NCI-H2107 treated with DMSO at 0.1 percent for 48 hours (cell line): ENCODE measurements at regions not wholly inside any gene's neighbourhood (a gene's known extent, or its start where the extent isn't known, plus 50 kb on each side); places are given as distances from the start of the nearest gene placed in this dataset.
"Not testable (repeated sequence)": the region's sequence is repeated elsewhere in the genome, so short reads cannot be mapped to it uniquely, and the experiment has no call there.

Experiments used
- DNase-seq: peaks from one replicate; lab custom pipeline; 2025; ENCODE audit not compliant: unreplicated experiment; lab: John Stamatoyannopoulos, UW

DNA sequence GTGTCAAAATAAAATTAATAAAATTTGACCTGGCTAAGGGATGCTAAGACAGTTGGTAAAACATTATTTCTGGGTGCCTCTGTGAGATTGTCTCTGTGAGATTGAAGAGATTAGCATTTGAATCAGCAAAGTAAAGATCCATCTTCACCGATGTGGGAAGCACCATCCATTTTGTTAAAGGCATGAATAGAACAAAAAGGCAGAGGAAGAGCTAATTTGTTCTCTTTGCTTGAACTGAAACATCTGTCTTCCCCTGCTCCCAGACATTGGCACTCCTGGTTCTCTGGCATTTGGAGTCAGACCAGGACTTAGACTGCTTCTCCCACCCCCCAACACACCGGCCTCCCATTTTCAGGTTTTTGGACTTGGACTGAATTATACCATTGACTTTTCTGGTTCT lies 603.8 kb upstream of the LINC00305 start:
- no peak for DNase-seq

DNA sequence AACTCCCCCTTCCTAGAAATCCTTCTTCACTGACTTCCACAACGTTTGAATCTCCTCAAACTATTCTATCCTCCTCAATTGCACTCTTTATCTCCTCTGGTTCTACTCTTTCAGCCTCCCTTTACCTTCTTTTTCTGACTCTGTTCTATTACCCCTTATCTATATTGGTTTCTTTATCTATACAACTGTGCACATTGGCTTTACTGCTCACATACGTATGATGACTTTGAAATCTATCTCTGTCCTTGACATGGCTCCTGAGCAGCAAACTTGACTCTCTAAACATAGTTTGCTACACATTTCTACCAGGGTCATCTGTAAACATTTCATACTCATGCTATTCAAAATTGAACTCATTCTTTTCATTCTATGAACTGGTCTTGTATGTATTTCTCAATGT lies 601.0 kb upstream of the LINC00305 start:
- DNase-seq, result no peak

DNA sequence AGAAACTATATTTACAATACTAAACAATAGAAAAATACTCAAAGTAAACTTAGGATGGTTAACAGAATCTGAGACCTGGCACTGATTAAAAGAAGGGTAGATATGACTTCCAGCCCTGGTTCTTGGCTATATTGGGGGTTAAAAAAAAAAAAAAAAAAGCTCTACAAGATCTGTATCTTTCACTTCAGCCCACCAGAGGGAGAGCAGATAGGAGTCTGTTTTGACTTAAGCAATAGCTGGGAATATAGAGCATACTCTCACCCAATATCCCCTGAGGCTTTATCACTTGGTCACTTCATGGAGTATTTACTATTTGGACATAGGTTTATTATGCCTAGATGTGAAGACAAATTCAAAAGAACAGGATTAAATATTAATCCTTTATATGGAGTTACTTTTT lies 598.9 kb upstream of the LINC00305 start:
- DNase-seq, result no peak

DNA sequence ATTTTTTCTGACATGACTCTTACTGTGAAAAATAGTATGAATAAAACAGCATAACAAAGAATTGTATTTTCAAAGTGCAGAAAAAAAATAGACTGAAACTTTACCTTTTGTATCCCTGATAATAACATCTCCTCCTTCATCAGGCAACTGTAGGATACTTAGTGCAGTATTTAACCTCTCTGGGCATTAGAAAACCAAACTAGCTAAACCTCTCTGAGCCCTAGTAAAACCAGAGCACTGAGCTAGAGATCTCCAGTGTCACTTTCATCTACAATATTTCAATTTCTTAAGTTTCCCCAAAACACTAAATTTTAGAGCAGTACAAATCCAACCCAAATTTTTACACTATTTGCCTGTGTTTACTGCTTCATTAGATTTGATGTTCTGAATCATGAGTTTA lies 594.0 kb upstream of the LINC00305 start:
- no peak for DNase-seq

DNA sequence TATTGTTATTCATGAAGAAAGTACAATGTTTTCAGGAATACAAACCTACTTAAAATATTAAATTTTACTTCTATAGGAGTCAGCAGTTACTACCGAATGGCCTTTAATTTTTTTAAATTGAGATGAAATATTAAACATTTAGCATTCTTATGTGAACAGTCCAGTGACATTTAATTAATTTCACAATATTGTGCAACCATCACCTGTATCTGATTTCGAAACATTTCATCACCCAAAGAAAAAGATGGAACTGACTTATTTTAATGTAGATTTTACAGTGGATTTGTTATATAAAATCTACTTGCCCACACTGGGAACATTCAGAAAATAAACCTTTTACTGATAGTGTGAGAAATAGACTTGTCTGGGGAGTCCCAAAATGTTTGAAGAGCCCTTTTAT lies 585.2 kb upstream of the LINC00305 start:
- no peak for DNase-seq

DNA sequence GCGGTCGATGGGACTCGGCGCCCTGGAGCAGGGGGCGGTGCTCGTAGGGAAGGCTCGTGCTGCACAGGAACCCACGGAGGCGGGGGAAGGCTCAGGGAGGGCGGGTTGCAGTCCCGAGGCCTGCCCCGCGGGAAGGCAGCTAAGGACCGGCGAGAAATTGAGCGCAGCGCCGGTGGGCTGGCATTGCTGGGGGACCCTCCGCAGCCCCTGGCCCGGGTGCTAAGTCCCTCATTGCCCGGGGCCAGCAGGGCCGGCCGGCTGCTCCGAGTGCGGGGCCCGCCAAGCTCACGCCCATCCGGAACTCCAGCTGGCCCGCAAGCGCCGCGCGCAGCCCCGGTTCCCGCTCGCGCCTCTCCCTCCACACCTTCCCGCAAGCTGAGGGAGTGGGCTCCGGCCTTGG lies 576.8 kb upstream of the LINC00305 start:
- DNase-seq, result not testable (repeated sequence)

DNA sequence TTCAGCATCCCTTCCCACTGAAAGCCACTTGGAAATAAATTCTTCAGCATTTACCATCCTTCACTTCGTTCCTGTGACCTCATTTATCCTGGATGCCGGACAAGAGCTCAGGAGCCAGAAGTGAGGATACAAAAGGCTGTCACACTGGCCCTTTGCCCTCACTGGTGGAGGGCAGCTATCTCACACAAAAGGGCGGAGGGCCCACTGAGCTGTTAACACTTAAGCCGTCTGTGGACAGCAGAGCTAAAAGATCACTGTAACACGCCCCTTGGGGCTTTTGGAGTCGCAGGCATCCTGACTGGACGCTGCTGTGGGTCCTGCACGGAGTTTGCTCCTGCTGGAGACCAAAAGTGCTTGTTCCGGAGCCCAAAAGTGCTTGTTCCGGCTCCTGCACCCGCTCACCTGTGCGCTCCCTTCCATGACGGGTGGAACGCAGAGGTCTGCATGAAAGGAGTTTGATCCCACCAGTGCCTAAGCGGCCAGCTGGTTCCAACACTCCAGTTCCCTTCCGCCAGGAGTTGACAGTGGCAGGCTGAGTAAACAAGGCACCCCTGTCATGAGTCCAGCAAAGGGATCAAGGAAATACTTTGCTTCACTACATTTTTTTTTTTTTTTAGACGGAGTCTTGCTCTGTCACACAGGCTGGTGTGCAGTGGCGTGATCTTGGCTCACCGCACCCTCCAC lies 572.0 kb upstream of the LINC00305 start:
- no peak for DNase-seq

DNA sequence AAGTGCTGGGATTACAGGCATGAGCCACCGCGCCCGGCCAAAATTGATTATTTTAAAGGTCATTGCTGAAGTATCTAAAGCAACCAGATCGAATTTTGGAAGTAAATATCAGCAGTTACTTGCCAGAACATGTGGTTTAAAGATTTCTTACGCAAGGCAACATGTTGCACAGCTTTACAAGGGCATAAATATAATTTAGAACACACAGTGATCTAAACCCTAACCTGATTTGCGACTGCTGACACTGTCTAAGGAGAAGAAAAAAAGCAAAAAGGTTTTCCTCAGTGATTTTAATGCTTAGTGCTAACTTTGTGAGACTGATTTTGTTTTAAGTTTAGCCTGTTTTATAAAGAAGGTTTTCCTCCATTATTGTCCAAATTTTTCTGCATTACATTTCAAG lies 569.9 kb upstream of the LINC00305 start:
- DNase-seq, result no peak

DNA sequence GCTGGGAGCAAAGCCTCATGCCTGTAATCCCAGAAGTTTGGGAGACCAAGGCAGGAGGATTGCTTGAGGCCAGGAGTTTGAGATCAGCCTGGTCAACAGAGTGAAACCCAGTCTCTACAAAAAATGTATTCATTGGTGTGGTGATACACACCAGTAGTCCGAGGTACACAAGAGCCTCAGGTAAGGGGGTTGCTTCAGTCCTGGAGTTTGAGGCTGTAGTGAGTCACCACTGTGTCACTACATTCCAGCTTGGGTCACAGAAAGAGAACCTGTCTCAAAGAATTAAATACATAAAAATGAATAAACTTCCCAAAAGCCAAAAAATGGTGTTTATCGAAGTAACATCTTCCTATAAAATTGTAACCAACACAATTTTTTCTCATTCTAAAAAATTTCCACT lies 568.1 kb upstream of the LINC00305 start:
- DNase-seq, result no peak

DNA sequence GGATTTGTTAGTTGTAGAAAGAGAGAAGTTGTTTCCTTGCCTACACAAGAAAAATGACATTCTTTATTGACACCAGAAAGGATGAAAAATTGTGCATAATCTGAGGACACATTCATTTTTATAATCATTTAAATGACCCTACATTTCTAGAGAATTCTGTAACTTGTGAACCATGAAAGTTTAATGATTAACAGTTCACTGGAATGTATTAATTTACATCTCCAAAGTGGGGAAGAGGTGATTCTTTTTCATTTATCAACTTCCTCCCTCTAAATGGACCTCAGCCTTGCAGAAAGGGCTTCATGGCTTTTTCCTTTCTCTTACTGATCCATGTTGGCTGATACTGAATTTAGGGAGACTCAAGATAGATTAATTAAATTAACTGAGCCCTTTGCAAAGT lies 565.2 kb upstream of the LINC00305 start:
- no peak for DNase-seq

DNA sequence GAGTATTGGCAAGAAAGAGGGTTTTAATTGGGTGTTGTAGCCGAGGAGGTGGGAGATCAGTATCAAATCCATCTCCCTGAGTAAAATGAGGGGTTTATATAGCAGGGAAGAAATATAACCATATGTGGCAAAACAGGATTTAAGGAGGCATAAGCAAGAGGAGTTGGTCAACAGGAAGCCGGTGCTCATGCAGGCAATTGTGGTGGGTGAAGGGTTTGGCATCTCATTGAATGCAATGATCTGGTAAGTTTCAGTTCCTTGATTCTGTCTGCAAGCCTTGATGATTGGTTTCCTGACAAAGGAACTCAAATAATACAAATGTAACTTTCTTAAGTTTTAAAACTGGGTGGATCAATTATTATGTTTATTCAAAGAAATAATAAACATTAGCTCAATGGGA lies 564.4 kb upstream of the LINC00305 start:
- no peak for DNase-seq

DNA sequence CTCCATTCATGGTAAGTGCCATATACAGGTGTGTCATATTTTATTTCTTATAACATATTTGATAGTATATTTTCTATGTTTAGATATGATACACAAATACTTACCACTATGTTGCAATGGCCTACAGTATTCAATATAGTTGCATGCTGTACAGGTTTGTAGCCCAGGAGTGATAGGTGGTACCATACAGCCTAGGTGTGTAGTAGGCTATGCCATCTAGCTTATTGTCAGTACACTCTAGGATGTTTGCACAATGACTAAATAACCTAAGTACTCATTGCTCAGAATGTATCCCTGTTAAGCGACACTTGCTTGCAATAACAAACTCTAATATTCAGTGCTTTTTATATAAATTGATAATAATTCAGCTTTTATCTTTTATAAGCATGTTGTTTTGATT lies 563.1 kb upstream of the LINC00305 start:
- no peak for DNase-seq

DNA sequence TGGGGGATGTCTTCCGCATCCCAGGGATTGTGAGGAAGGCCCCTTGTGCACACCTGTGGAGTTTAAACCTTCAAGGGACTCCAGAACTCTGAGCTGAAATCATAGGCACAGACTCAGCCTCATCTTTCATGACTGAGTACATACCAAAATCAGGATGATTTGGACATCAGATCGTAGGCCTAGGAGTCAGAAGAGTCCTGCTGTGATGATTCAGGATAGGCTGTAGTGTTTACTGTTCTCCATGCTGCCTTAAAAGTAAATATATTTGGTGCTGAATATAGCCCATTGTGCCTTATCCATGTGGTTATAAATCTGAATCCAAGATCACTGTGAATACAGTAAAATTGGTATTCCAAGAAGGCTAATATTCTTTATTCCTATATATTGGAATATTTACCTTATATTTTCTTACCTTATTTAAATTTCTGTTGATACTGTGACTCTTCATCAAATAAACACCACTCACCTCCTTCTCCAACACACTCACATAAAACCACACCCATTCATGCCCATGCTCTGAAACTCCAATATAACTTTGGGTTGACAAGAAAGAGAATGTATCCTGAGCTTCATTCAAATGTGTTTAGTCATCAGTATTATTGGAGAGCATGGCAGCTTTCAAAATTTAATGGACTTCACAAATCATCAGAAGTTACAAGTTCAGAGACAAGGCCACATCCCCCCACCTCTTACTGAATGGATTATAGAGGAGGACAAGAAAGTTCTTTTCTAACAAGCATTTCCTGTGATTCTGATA lies 561.4 kb upstream of the LINC00305 start:
- DNase-seq, result no peak

DNA sequence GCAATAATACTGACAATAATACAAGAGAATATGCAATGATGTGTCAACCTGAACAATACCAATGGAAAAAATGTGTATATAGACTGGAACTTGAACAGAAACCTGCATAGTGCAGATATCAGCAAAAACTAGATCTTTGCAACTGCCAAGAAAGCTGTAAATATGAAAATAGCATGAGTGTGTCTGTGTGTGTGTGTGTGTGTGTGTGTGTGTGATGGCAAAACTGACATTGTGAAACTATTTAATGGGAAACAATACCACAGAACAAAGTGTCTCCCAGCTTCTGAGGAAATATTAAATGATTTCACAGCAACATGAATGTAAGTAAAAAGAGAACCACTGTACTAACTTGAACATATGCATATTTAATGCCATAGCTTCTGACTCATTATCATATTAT lies 558.2 kb upstream of the LINC00305 start:
- DNase-seq, result no peak

DNA sequence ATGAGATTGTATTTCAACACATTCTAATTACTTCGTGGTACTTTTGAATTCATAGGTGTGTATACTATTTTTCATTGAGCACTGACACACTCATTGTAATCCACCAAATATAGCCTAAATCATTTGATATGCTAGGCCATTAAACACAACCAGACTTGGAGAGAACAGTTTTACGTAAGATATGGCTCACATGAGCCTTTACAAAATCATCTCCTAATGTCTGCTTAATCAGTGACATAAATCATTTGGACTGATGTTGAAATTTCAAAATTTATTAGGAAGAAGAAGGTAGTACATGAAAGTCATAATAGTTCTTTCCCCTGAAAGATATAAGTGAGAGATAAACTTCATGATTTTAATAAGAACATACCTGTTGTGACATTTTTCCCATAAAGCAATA lies 550.2 kb upstream of the LINC00305 start:
- no peak for DNase-seq

DNA sequence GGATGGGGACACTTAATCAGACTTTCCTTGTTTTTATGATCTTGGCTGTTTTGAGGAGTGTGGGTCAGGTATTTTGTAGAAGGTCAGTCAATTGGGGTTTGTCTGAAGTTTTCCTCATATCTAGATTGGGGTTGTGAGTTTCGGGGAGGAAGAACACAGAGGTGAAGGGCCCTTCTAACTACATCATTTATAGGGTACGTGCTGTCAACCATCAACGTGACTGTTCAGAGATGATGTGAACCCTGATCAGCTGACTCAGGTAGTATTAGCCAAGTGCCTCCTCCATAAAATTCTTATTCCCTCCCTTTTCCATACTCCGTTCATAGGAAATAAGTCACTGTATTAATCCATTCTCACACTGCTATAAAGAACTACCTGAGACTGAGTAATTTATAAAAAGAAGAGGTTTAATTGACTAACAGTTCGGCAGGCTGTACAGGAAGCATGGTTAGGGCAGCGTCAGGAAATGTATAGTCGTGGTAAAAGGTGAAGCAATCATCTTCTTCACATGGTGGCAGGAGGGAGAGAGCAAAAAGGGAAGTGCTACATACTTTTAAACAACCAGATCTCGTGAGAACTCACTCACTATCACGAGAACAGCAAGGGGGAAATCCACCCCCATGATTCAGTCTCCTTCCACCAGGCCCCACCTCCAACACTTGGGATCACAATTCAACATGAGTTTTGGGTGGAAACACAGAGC lies 547.1 kb upstream of the LINC00305 start:
- DNase-seq, result no peak

DNA sequence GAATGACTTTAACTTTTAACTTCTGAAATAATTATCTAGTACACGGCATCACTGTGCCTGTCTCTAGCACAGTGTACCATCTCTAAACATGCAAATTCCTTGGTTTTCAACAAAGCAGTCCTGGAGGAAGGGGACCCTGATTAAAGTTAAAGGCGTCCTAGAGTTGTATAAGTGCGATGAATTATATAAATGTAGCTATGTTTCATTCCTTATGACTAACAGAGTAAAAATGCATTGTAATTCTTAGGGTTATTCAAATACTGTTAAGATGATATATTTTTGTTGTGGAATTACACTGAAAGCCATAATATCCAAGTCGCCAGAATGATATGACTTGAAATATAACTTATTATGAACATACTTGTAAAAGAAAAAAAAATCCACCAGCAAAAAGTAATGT lies 544.9 kb upstream of the LINC00305 start:
- DNase-seq, result no peak

DNA sequence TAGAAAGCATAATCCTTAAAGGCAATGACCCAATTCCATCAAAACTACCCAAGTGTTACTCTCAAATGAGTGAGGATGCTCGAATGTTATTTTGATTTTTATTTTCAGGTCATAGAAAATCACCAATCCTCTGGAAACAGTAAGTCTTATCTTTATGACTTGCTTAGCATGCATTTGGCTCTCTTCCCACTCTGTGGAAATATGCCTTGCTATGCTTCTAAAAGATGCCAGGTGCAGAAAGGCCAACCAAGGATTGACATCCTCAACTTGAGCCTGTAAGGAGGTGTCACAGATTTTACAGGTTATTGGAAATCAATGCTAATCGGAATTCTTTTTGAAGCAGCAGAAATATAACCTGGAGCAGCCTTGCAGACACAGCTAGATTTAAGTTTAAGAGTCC lies 543.9 kb upstream of the LINC00305 start:
- no peak for DNase-seq

DNA sequence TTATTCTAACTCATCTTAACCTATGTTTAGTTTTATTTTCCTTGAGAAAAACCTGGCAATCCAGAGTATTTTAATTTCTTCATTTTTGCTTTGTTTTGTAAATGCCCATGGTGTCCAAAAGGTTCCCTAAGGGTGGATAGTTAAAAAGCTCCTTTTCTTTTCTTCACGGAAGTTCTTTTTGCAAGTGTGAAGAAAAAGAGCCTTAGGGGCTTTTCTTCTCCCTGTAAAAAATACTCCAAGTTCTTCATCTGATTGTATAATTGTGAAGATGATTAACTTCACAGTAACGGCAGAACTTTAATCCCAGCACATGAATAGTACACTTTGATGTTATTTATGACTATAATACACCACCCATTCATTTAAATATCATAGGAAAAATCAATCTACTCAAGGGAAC lies 530.2 kb upstream of the LINC00305 start:
- no peak for DNase-seq

DNA sequence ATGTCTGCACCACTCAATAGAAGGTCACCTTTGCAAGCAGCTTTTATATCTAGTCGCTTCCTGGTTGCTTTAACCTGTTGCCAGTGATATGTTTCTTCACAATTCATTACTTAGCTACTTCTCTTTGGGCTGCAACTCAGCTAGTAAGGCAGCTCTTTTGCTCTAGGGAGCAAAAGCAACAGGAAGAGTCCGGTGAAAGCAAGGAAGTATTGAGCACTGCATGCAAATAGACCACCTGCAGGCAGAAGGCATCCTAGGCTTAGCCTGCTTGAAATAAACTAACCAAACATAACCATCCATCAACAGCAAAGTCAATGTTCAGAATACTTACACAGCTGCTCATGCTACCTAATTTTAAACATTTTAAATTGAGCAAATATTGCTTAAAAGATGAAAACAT lies 529.2 kb upstream of the LINC00305 start:
- DNase-seq, result no peak

DNA sequence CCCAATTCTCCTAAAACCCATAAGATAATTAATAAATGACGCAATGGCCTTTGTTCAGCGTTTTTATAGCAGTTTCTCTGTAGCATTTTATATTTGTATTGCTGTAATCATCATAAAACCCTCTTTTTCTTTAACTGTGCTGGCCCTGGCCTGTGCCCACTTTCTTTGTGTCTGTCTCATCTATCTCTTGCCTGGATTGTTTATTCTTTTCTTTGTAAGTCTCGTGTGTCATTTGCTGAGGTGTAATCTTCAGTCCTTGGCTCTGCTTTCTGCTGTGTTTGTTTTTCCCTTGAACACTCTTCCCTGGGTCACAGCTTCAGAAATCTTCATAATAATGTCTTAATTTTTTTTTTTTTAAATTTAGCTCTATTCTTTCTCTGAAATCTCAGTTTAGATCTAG lies 525.8 kb upstream of the LINC00305 start:
- DNase-seq, result no peak

DNA sequence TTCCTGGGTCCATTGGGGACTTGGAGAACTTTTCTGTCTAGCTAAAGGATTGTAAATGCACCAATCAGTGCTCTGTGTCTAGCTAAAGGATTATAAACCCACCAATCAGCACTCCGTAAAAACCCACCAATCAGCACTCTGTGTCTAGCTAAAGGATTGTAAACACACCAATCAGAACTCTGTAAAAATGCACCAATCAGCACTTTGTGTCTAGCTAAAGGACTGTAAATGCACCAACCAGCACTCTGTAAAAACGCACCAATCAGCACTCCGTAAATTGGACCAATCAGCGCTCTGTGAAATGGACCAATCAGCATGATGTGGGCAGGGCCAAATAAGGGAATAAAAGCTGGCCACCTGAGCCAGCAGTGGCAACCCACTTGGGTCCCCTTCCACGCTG lies 522.4 kb upstream of the LINC00305 start:
- DNase-seq, result not testable (repeated sequence)
